ENCODE measurements at regions not wholly inside any gene's neighbourhood (a gene's known extent, or its start where the extent isn't known, plus 50 kb on each side); places are given as distances from the start of the nearest gene placed in this dataset.

- no peak overlapping the region for H3K9ac ChIP-seq (ENCODE audit: low read length)
- H3K27me3 ChIP-seq (replicated peaks in 1 of 4; ENCODE audit: control extremely low read depth in 1 of 4, control insufficient read depth in 3 of 4, insufficient read depth in 4 of 4, low read length in 3 of 4), result no peaks in the 10 kb centered on the region
- no peak overlapping the region for H3K4me3 ChIP-seq (ENCODE audit: control extremely low read depth in 1 of 5, extremely low read depth in 1 of 5, insufficient read depth in 1 of 5, low read depth in 2 of 5, low read length in 4 of 5)
- no peaks in the 10 kb centered on the region for H3K79me2 ChIP-seq (ENCODE audit: control insufficient read depth, insufficient read depth, low read length)
- H4K20me1 ChIP-seq (ENCODE audit: control insufficient read depth, insufficient read depth, low read length, poor library complexity, severe bottlenecking), result no peaks in the 10 kb centered on the region
- POLR2A ChIA-PET, result no interaction called here
- no peaks in the 10 kb centered on the region for H3K36me3 ChIP-seq (replicated peaks in 1 of 2; ENCODE audit: control extremely low read depth in 1 of 2, control insufficient read depth in 1 of 2, extremely low read depth in 1 of 2, insufficient read depth in 2 of 2, low read length in 1 of 2)
- H3K27ac ChIP-seq (ENCODE audit: low read length in 2 of 2), result no peak overlapping the region
- H3K4me2 ChIP-seq (replicated peaks; ENCODE audit: low read depth, low read length, poor library complexity, severe bottlenecking), result no peak overlapping the region
- no peak overlapping the region for H2AFZ ChIP-seq (ENCODE audit: insufficient read depth, low read depth, low read length, poor library complexity, severe bottlenecking)
- Mint-ChIP-seq H3K4me1 (no peaks in the 10 kb centered on the region), H3K9me3 (ENCODE audit: insufficient read depth) (peaks cover 5% of the 10 kb centered on the region), H3K27ac (no peak overlapping the region), H3K4me3 (no peak overlapping the region), H3K27me3 (no peaks in the 10 kb centered on the region)
- intact Hi-C loops (cut with micrococcal nuclease), result no loop called here
- peaks cover 0 to 18% (median 4%) of the 10 kb centered on the region in 3 donors for H3K9me3 ChIP-seq (ENCODE audit: control extremely low read depth in 1 of 3, control insufficient read depth in 2 of 3, insufficient read depth in 1 of 3, low read length in 2 of 3)
- CTCF ChIA-PET, result no interaction called here
- no peak for DNase-seq
- ATAC-seq (ENCODE audit: low read depth), result no peak
- no peaks in the 10 kb centered on the region for H3K4me1 ChIP-seq (ENCODE audit: control insufficient read depth in 2 of 2, insufficient read depth in 2 of 2, low read length in 2 of 2)
- WGBS (ENCODE audit: insufficient coverage), result no CpG with 5 or more reads among the region's 1 CpG
- TF ChIP-seq CTCF (IDR thresholded peaks at IDR 0.05) (no peak), EZH2 (IDR thresholded peaks at IDR 0.05; ENCODE audit: borderline replicate concordance, insufficient read depth, low read depth, low read length, poor library complexity, severe bottlenecking) (no peak)
These were observed 233.3 kb downstream of the CDH9 start for GRCh38 chr5:26805076-26805475.

- Histone ChIP-seq H4K20me1 (ENCODE audit: control insufficient read depth, insufficient read depth, low read length, poor library complexity, severe bottlenecking) (no peaks in the 10 kb centered on the region), H3K4me2 (replicated peaks; ENCODE audit: low read depth, low read length, poor library complexity, severe bottlenecking) (no peak overlapping the region), H3K9ac (ENCODE audit: low read length) (no peak overlapping the region), H3K4me3 (ENCODE audit: control extremely low read depth in 1 of 5, extremely low read depth in 1 of 5, insufficient read depth in 1 of 5, low read depth in 2 of 5, low read length in 4 of 5) (no peak overlapping the region), H3K27ac (ENCODE audit: low read length in 2 of 2) (no peak overlapping the region), H3K4me1 (ENCODE audit: control insufficient read depth in 2 of 2, insufficient read depth in 2 of 2, low read length in 2 of 2) (no peaks in the 10 kb centered on the region), H2AFZ (ENCODE audit: insufficient read depth, low read depth, low read length, poor library complexity, severe bottlenecking) (no peak overlapping the region), H3K27me3 (replicated peaks in 1 of 4; ENCODE audit: control extremely low read depth in 1 of 4, control insufficient read depth in 3 of 4, insufficient read depth in 4 of 4, low read length in 3 of 4) (no peaks in the 10 kb centered on the region), H3K36me3 (replicated peaks in 1 of 2; ENCODE audit: control extremely low read depth in 1 of 2, control insufficient read depth in 1 of 2, extremely low read depth in 1 of 2, insufficient read depth in 2 of 2, low read length in 1 of 2) (no peaks in the 10 kb centered on the region), H3K9me3 (ENCODE audit: control extremely low read depth in 1 of 3, control insufficient read depth in 2 of 3, insufficient read depth in 1 of 3, low read length in 2 of 3) (peaks cover 0 to 14% (median 0%) of the 10 kb centered on the region in 3 donors), H3K79me2 (ENCODE audit: control insufficient read depth, insufficient read depth, low read length) (no peaks in the 10 kb centered on the region)
- ChIA-PET POLR2A (no interaction called here), CTCF (no interaction called here)
- 60% methylated on average over 1 of the region's 4 CpGs for WGBS (ENCODE audit: insufficient coverage)
- Mint-ChIP-seq H3K27me3 (no peaks in the 10 kb centered on the region), H3K4me1 (no peaks in the 10 kb centered on the region), H3K27ac (no peak overlapping the region), H3K9me3 (ENCODE audit: insufficient read depth) (peaks cover 5% of the 10 kb centered on the region), H3K4me3 (no peak overlapping the region)
- DNase-seq (no peak), ATAC-seq (ENCODE audit: low read depth) (no peak)
- intact Hi-C loops (cut with micrococcal nuclease), result loop anchor here (1.0 kb wide), 1 partner anchor 9 kb away; no protein-coding TSS in a partner anchor
- TF ChIP-seq CTCF (IDR thresholded peaks at IDR 0.05) (no peak), EZH2 (IDR thresholded peaks at IDR 0.05; ENCODE audit: borderline replicate concordance, insufficient read depth, low read depth, low read length, poor library complexity, severe bottlenecking) (no peak)
These were observed 235.4 kb downstream of the CDH9 start for GRCh38 chr5:26802944-26803343.

Measured in B cell (primary cell).